DMS114 treated with DMSO at 0.1 percent for 48 hours (cell line): ENCODE measurements at regions not wholly inside any gene's neighbourhood (a gene's known extent, or its start where the extent isn't known, plus 50 kb on each side); places are given as distances from the start of the nearest gene placed in this dataset.

Experiments used
- DNase-seq: peaks from one replicate; lab custom pipeline; 2025; ENCODE audit not compliant: unreplicated experiment; lab: John Stamatoyannopoulos, UW

DNA sequence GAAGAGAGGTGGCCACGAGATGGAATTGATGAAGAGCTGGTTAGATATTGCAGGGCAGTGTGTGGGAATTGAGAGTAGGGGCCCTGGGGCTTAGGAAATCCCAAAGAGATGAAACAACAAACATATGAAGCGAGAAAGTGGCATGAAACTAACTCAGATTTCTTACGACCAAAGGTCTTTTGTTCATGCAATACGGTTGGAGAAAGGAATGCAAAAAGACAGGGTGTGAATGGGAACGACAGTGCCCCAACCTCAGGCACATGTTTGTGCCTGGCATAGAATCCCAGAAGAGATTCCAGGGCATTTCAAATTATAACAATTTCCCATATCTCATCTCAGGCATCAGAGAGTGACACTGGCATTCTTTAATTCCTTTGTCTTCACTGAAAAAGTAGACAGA lies 199.2 kb downstream of the ACTL7B start:
- no peak for DNase-seq

DNA sequence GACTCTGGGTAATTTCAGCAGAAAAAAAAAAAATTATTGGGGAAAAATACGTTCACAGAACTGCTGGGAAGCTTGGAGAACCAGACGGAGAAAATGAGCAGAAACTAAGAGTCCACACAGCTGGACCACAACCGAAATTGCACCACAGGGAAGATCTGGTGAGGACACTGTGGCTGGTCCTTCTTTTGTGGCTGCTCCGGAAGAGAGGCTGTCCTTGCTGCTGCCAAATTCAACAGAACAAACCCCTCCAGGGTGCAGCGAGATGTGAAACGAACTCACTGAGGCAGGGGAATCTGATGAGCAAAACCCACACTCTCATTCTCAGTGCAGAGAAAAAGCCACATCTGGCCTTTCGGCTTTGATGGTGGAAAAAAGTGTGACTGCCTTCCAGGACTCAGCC lies 200.0 kb downstream of the ACTL7B start:
- DNase-seq, result no peak

DNA sequence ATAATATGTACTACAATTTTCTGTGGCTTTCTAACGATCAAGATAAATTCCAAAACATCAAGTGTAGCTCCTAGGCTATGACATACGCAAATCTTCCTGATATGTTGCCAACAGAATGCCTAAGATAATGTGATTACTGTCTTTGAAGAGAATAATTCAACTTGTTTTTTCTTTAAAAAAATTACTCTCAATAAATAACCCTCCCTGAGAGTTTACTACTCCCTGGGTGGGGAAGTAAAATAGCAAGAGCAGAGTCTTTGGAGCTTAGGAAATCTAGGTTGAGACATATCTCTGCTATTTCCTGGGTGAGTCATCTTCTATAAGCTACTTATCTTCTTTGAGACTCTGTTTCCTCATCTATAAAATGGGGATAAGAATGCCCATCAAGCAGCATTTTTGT lies 201.2 kb downstream of the ACTL7B start:
- no peak for DNase-seq

DNA sequence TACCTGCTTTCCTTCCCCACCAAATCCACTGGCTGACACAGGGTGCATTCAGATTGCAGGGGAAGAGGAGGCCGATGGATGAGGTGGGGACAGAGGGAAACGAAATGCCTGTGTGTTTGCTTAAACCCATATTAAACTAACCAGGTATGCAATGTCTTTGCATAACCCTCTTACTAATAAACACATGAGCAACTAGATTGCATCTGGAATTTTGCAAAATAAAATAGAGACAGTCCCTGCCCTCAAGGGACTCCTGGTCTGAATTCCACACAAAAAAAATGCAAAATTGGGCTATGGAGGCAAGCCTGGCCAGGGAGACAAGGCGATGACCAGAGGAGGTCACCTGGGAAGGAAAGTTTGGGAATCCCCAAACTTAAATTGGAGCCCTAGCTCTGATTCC lies 202.9 kb downstream of the ACTL7B start:
- no peak for DNase-seq

DNA sequence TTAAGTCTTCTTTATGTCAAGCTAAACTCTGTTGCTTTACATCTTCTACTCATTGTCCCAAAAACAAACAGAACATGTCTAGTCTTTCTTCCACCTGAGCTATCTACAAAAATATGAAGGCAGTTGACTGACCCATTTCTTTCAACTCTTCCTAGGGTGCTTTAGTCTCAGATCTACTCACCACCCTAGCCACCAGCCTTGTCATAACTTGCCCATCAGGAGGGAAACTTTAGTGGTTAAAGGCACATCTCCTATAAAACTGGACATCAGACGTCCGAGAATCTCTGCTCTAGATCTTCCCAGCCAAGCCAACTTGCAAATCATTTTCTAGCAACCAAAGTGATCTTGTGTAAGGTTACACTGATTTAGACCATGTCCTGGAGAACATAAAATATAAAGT lies 205.0 kb downstream of the ACTL7B start:
- no peak for DNase-seq

DNA sequence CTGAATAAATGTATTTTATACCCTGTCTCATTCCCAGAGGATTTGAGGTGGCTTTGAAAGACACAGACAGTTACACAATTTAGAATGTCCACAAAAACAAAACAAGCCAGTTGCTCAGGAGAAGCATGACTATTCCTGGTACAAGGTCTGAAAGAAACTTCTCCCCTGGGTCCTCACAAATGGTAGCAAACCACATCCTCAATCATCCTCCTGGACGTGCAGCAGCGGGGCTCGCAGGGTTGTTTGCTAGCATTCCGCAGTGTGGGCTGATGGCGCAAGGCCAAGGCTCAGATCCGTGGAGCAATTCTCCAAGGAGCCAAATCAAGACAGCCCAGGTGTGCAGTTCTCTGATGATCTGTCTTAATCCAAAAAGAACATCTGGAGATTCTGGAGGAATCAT lies 210.3 kb downstream of the ACTL7B start:
- no peak for DNase-seq

DNA sequence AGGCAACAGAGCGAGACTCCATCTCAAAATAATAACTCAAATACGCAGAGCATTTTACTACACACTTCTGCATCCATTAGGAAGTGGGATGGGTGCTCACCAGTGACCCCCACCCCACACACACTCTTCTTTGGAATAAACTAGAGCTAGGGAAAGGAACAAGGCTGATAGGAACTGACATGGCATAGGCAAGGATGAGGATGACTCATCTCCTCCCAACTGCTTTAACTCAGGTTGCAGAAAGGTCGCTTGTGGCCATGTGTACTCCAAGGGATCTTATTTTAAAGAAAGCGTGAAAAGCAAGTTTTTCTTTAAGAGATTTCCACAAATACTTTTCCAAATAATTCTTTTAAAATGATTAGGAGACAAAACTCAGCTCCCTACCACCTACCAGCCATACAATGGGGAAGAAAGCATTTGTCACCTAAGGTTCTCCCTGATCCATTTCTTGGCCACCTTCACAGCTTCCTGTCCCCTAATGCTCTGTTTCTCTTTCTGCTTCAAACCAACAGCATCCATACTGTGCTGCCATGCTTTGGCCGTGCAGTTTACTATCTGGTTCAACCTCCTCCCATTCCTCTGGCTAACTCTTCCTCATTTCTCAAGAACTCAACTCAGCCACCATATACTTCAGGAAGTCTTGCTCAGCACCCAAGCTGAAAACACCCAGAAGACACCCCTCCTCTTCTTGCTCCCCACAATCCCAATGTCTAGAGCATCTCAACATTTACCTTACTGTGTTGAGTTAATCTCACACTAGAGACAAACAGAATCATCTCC lies 211.9 kb downstream of the ACTL7B start:
- no peak for DNase-seq

DNA sequence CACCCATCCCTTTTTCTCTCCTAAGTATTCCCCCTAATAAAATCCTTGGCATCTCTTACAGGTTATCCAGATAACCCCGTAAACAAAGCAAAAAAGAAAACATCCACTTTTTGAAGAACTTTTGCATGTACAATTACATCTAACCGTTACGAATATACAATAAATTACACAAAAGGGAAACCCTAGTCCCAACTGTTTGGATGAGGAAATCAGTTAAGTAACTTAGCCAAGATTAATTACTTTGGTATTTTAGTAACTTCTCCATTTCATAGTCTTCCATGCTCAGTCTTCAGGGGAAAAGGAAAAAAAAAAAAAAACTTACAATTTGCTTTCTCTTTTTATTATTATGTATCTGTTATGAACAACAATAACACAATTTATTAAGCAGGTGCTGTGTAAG lies 212.9 kb downstream of the ACTL7B start:
- no peak for DNase-seq

DNA sequence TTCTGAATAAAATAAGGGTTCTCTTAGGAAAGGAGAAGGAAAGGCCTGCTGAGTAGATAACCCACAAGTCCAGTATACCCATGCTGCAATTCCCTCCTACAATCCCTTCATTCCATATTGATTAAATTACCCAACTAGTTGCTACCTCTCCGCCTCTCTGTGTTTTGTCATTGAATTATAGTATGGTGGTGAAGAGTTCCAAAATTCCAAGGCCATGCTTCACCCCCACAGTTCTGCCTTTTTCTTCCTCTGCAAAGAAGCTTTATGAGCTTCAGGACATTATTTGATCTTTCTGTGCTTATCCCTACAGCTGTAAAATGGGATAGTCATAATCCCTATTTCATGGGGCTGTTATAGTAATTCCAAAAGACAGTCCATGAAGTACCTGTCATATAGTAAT lies 215.6 kb downstream of the ACTL7B start:
- DNase-seq, result no peak

DNA sequence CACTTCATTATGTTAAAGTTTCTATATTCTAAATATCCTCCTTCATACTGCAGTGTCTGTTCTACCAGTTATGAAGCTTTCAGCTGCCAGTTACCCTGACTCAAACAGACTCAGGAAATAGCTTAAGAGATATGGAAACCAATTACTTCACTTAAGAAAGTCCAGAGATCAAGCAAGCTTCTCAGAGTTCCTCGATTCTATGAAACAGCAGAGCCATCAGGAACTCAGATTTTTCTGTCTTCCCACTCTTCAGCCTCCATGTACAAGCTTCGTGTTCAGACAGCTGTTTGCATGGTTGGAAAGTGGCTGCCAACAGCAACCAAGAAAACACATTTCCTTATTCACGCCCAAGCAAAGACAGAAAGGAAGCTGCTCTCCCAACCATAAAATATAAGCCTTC lies 216.1 kb downstream of the ACTL7B start:
- no peak for DNase-seq

DNA sequence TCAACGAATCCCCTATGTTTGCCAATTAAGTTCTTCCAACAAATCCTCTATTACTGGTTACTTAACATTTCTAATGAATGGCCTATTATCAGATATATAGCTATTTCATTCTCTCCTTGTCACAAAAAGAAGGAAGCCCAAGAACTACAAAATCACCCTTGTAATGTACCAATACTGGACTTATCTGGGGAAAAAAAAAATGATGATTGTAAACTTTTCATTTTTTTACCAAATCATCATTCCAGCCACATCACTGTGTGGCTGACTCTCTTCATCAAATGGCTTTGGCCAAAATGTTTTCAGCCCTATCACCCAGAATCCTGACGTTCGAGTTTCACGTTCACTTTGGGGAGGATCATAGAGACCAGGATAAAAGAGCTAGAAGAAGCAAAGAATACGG lies 216.7 kb downstream of the ACTL7B start:
- DNase-seq, result no peak

DNA sequence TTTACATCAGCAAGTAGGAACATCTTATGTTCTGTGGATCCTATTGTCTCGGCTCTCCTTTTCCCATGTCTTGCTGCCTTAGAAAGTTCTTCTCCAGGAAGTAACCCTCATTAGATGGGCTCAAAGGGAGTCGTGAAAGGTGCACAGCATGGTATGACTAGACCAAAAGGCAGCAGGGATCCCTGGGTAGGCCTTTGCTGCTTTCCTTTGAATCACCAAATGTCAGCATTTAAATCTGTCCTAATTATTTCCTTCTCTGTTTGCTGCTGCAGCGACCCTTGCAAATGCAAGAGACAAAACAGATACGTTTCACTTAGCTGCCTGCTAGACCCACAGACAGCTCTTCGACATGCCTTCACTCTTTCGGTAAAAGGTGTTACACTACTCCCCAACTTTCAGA lies 218.4 kb downstream of the ACTL7B start:
- DNase-seq, result no peak

DNA sequence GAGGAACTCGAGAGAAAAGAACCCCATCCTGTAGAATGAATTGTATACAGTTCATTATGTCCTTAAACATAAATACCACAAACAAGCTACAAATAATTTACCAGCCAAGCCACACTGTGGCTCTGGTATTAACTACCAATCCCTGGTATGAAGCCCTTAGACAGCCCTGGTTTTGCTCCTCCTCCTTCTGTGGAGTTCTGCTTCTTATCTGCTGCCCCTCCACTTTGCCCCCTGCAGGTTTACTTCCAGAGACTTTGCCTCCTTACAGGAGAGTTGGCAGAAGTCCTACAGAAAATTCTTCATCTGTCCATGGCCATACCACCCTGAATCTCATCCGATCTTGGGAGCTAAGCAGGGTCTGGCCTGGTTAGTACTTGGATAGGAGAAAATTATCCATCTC lies 219.8 kb downstream of the ACTL7B start:
- no peak for DNase-seq

DNA sequence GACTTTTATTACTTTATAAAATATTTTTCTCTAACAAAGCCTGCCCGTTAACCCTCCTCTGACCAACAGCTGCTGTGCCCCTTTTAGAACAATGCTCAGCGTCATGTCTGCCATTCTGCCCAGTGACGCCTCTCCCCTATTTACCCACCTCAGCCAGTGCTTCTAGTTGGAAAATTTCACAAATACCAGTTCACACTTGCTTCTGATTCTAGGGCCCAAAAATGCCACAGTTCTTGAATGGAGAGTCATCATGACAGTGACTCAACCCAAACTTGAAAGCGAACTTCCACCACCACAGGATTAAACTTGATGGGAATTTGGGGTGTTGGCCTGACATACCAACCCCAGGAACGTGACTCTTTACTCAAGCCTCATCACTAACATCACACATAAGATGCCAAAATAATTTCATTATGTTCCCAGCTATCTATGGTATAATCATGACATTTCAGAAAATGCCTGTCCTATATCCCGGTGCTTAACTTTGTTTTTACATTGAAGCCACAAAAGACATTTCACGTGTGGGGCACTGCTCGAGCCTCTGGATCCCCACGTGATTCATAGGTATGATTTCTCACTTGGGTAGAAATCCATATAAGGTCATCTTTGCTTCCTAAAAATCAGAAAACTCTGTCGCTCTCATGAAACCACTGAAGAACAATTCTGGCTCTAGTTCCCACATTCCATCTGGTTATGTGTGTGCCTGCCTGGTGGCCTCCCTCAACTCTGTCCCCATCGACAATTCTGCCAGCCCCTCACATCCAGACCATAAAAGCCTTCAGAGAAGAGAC lies 220.9 kb downstream of the ACTL7B start:
- no peak for DNase-seq

DNA sequence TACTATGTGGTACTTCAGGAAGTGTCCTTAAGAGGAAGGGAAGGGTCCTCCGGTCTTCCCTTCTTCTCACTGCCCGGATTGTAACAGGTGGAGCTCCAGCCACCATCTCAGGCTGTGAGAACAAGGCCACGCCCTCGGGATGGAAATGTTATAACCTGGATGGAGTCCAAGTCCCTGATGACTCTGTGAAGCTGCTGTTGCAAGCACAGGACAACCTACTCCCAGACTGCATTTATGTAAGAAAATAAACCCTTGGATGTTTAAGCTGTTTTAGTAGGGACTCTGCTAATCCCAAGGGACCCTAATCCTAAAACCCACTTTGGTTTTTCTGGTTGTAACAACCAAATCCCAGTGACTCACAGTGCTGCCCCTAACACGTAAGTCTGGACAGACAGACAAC lies 221.6 kb downstream of the ACTL7B start:
- no peak for DNase-seq

DNA sequence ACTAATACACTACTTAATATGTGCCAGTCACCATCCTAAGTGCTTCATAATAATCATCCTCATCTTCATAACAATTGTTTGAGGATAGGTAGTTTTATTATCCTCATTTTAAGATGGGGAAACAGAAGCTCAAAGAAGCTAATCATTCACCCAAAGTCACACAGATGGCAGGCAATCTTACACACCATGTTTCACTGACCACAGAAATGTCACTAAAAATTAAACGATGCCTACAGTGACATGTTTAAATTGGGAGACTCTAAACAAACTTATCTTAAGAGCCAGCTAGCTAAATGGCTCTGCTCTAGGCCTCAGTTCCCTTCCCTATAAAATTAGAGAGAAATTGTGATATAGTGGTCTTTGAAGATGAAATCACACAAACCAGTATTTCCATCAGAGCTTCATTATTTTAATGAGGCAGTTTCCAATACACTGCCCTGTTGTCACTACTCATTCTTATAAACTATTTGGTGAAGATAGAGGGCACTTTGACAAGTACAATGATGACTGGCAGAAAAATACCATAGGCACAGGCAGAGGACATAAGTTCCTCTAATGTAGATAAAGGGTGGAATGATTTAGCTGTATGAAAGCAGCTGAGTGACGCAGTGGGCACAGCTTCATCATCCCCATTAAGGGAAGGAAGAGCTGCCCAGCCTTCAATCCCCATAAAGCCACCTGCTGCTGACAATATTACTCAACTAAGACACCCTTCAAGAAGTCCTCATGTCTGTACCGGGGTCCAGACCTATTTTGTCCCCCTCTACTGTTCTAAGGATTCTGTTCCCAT lies 224.1 kb downstream of the ACTL7B start:
- DNase-seq, result no peak

DNA sequence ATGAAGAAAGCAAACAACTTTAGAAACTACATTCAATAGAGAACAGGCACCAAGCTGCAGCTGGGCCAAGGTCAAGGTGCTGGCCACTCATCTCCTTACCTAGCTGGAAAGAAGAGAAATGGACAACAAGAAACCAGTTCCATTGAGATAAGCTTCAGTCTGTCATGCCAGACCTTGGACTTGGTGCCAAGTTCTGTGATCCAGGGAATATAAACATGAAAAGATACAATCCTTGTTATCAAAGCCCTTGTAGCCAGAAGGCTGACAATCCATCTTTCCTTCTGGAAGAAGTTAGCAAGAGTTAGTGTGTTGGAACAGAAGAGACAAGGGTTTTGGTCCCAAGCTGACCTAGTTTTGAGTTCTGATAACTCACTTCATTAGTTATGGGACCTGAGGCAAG lies 227.5 kb downstream of the ACTL7B start:
- DNase-seq, result no peak

DNA sequence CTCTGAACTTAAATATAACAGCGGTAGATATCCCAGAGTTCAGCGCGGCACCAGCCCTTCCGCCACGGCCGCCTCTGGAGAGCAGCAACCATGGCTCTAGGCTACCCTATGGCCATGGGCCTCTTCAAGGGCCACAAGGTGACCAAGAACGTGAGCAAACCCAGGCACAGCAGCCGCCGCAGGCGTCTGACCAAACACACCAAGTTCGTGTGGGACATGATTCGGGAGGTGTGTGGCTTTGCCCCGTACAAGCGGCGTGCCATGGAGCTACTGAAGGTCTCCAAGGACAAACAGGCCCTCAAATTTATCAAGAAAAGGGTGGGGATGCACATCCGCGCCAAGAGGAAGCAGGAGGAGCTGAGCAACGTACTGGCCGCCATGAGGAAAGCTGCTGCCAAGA lies 229.0 kb downstream of the ACTL7B start:
- no peak for DNase-seq

DNA sequence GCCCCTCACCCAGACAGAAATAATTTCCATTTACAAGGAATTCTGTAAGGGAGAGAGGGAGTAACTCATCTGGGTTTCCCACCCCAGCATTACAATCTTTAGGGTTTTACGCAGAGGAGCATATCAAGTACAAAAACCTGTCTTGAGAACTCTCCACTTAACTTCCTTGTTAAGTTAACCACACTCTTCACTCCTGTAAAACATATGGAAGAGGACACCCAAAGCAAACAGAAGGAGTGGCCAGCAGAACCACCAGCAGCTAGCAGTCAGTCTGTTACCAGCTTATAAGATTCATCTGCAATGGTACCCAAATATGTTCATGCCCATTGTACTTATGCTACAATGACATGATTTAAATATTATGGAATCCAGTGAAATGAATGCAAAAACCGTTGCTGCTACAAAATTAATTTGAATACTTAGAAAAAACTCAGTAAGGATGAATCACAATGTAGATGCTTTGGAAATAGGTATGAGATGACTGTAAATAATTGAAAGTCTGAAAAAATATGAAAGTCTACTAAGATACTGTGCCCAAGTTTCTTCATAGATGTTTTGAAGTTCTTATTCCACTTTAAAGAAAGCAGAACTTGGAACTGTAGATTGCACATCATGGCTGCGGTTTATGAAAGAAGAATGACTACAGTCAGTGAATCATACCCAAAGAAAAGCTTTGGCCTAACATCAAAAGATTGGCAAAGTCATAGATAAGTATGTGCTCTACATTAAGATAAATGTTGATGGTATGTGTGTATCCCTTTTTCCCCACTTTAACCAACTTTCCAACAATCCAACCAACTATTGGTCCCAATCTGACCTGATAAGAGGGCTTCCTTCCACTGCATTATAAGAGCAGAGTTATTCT lies 233.6 kb downstream of the ACTL7B start:
- no peak for DNase-seq

DNA sequence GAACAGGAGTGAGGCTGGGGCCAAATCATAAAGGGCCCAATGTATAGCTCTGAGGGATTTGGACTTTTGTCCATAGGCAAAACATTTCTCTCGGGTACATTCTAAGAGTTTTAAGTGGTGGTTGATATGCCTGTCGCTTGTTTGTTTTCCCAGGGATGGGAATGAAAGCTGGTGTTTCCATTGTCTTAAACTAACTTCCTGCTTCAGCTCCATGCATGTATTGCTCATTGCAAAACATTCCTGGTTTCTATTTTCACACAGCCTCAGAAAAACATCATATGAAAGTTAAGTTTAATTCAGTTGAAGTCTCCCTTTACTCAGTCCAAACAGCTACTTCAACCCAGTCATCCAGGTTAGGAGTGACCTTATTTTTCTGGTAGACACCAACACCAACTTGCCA lies 235.0 kb downstream of the ACTL7B start:
- DNase-seq, result no peak
